ENCODE measurements at regions not wholly inside any gene's neighbourhood (a gene's known extent, or its start where the extent isn't known, plus 50 kb on each side); places are given as distances from the start of the nearest gene placed in this dataset.

- intact Hi-C loops (cut with DNase I) = no loop called here
- no peaks in the 10 kb centered on the region for H3K4me1 ChIP-seq (ENCODE audit: insufficient read depth)
- no peak for DNase-seq
- no peaks in the 10 kb centered on the region for H3K36me3 ChIP-seq
- H3K27me3 ChIP-seq = no peaks in the 10 kb centered on the region
- H3K9me3 ChIP-seq = no peaks in the 10 kb centered on the region
- TF ChIP-seq EP300 (IDR thresholded peaks at IDR 0.05) (no peak), POLR2A (IDR thresholded peaks at IDR 0.05) (no peak), CTCF (IDR thresholded peaks at IDR 0.05) (no peak)
- H3K27ac ChIP-seq = no peak overlapping the region
- WGBS, 3 donors = no CpG with 5 or more reads among the region's 3 CpGs
- H3K4me3 ChIP-seq = no peak overlapping the region
Observed at GRCh38 chrY:7467796-7468520, 556.4 kb upstream of the AMELY start.

GRCh38 chrY:7465185-7465621, 553.7 kb upstream of the AMELY start:
- H3K4me3 ChIP-seq = no peak overlapping the region
- no peaks in the 10 kb centered on the region for H3K36me3 ChIP-seq
- DNase-seq = no peak
- H3K27ac ChIP-seq = no peak overlapping the region
- H3K9me3 ChIP-seq = no peaks in the 10 kb centered on the region
- no CpG with 5 or more reads among the region's 6 CpGs for WGBS, 3 donors
- H3K27me3 ChIP-seq = no peaks in the 10 kb centered on the region
- no peak for TF ChIP-seq POLR2A (IDR thresholded peaks at IDR 0.05)
- TF ChIP-seq EP300 (IDR thresholded peaks at IDR 0.05) = no peak
- TF ChIP-seq CTCF (IDR thresholded peaks at IDR 0.05) = no peak
- H3K4me1 ChIP-seq (ENCODE audit: insufficient read depth) = no peaks in the 10 kb centered on the region
- intact Hi-C loops (cut with DNase I) = no loop called here

DNA sequence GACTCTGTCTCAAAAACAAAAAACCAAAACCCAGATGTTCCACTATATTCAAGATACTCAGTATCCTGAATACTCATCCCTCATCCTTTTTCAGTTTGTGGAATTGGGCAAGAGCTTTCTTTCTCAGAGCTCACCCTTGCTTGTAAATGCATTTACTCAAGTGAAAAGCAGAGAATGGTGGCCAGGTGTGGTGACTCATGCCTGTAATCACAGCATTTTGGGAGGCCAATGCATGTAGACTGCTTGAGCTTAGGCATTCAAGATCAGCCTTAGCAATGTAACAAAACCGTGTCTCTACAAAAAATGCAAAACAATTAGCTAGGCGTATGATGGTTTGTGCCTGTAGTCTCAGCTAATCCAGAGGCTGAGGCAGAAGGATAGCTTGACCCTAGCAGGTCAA, 553.2 kb upstream of the AMELY start:
- H3K9me3 ChIP-seq = no peaks in the 10 kb centered on the region
- intact Hi-C loops (cut with DNase I) = no loop called here
- no peaks in the 10 kb centered on the region for H3K27me3 ChIP-seq
- no CpG with 5 or more reads among the region's 2 CpGs for WGBS, 3 donors
- TF ChIP-seq EP300 (IDR thresholded peaks at IDR 0.05) = no peak
- TF ChIP-seq CTCF (IDR thresholded peaks at IDR 0.05) = no peak
- TF ChIP-seq POLR2A (IDR thresholded peaks at IDR 0.05) = no peak
- H3K36me3 ChIP-seq = no peaks in the 10 kb centered on the region
- H3K4me3 ChIP-seq = no peak overlapping the region
- no peaks in the 10 kb centered on the region for H3K4me1 ChIP-seq (ENCODE audit: insufficient read depth)
- H3K27ac ChIP-seq = no peak overlapping the region
- no peak for DNase-seq

GRCh38 chrY:7463711-7464110, 552.2 kb upstream of the AMELY start:
- Histone ChIP-seq H3K4me3 (no peak overlapping the region), H3K9me3 (no peaks in the 10 kb centered on the region), H3K4me1 (ENCODE audit: insufficient read depth) (no peaks in the 10 kb centered on the region), H3K36me3 (no peaks in the 10 kb centered on the region), H3K27ac (no peak overlapping the region), H3K27me3 (no peaks in the 10 kb centered on the region)
- no peak for DNase-seq
- no peak for TF ChIP-seq CTCF (IDR thresholded peaks at IDR 0.05)
- WGBS, 3 donors = no CpG with 5 or more reads among the region's 2 CpGs
- intact Hi-C loops (cut with DNase I) = no loop called here

Data from ovary (tissue), 7 donors.